ENCODE measurements at regions not wholly inside any gene's neighbourhood (a gene's known extent, or its start where the extent isn't known, plus 50 kb on each side); places are given as distances from the start of the nearest gene placed in this dataset.
A peak's percentile ranks its signal among the peaks of the same experiment; 100 is the strongest.
"Not testable (repeated sequence)": the region's sequence is repeated elsewhere in the genome, so short reads cannot be mapped to it uniquely, and the experiment has no call there.

DNA sequence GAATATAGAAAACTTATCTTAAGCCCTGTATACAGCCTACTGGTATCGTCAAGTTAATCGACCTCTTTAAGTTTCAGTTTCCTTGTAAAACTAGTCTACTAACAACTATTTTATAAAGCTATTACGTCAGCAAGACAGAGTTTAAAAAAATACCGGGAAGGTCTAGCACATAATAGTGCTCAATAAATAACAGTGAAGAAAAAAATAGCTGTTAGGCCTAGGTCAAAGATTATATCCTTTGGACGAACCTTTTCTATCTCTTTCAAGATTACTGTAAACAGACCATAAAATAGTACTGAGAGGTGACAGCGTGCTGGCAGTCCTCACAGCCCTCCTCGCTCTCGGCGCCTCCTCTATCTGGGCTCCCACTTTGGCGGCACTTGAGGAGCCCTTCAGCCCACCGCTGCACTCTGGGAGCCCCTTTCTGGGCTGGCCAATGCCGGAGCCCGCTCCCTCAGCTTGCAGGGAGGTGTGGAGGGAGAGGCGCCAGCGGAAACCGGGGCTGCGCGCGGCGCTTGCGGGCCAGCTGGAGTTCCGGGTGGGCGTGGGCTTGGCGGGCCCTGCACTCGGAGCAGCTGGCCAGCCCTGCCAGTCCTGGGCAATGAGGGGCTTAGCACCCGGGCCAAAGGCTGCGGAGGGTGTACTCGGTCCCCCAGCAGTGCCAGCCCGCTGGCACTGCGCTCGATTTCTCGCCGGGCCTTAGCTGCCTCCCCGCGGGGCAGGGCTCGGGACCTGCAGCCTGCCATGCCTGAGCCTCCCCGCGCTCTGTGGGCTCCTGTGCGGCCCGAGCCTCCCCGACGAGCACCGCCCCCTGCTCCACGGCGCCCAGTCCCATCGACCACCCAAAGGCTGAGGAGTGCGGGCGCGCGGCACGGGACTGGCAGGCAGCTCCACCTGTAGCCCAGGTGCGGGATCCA, 119.1 kb upstream of the HSF2 start:
- DNase-seq (ENCODE audit: low spot score): not testable (repeated sequence)

- no peak for DNase-seq (ENCODE audit: low spot score)
Observed at GRCh38 chr6:122283884-122284283, 115.6 kb upstream of the HSF2 start.

DNA sequence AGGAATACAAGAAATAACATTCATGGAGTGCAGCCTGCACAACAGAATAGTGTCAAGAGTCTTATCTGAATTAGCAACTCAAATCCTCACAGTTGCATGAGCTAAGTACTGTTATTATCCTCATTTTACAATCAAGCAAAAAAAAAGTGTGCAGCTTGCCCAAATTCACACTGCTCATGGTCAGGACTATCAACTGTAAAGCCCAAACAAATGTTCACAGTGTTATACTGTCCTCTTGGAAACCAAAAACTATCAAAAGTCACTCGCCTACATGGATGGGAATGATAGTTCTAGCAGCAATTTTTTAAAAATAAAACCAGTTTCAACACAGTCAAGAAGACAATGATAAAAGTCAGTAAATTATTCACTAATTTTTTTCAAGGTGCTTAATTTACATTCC, 114.6 kb upstream of the HSF2 start:
- DNase-seq (ENCODE audit: low spot score): no peak

DNA sequence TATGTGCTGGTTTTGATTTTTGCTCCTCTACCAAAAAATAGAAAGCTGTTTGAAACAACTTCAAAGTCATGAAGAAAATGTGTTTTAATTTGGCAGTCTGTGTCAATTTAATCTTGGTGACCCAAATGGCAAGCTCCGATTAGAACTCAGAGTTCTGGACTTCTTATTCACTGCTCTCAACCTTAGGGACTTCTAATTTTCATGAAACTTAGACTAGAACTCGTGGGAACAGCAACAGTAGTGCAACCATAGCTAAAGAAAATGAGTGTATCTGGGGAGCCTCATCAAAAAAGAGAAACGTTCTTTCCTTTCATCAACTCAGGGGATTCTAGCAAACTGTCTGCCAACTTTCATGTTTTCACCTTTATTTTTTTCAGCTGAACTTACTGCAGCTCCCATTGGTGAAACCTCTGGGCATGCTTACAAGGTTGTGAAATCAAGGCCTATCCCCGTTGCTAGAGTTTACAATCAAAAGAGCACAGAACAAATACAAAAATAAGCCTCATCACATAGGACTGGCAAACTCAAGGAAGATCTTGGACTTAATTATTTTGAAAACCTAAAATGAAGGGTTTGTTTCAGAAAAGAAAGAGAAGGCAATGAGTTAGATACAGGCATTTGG, 114.0 kb upstream of the HSF2 start:
- no peak for DNase-seq (ENCODE audit: low spot score)

DNA sequence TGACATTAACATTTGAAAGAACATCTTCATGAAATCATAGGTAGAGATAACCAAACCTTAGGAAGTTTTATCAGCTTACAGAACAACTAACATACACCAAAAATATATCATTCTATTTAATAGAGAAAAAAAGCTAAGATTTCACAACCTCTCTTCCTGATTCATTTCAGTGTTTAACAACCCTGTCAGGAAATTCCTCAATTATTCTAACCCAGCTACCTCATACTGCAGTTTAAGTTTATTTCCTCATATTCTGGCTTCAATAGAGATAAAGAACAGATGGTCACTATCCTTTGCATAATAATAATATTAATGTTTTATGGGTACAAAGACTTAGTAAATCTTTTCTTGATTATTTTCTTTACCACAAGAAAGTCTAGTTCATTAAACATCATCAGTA, 112.9 kb upstream of the HSF2 start:
- DNase-seq (ENCODE audit: low spot score): no peak

DNA sequence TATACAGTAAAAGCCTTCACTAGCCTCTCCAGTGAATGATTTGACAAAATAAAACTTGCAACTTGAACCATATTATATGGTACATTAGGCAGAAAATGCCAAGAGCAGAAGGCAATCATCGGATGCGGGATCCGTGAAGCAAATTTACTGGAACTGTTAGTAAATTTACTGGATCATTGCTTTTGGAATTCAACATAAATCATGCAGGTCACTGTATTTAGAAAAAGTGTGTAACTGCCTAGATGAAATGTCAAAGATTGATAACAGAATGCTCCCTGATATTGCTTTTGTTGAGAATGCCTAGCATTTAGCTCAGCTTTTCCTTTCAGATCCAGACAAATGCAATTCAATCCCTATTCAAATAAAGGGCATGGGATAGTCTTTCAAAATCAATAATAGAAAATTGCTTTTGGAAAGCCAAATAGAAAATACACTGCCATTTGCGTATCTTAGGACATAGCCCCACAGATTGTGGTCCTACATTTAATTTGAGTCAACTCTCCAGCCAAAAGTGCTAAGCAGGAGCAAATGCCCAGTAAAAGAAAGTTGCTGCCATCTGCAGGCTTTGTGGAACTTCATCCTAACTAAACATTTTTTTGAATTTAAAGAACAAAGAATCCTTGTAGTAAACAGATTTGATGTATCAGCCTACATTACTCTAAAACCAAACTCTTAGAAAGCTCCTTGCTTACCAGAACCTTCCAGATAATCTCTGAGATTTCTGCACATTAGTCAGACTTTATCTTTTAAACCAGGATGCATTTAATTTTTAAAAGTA, 109.5 kb upstream of the HSF2 start:
- peak; percentile 34 for DNase-seq (ENCODE audit: low spot score)

- no peak for DNase-seq (ENCODE audit: low spot score)
Observed at GRCh38 chr6:122297010-122297409, 102.4 kb upstream of the HSF2 start.

DNA sequence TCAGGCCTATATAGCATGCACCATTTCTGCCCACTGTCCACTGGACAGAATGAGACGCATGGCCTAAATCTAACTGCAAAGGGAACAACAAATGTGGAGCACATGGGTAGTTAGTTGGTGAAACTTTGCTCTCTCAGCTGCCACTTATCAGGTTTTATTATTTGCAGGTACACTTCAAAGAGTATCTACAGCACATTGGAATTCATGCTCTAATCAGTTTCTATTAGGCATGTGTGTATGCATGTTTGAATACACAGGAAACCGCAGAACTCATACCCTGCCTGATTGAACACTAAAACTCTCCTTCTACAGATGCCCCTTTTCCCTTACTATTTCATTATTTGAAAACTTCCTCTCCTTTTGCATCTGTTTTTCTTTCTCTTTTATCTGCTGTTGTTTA, 97.4 kb upstream of the HSF2 start:
- no peak for DNase-seq (ENCODE audit: low spot score)

DNA sequence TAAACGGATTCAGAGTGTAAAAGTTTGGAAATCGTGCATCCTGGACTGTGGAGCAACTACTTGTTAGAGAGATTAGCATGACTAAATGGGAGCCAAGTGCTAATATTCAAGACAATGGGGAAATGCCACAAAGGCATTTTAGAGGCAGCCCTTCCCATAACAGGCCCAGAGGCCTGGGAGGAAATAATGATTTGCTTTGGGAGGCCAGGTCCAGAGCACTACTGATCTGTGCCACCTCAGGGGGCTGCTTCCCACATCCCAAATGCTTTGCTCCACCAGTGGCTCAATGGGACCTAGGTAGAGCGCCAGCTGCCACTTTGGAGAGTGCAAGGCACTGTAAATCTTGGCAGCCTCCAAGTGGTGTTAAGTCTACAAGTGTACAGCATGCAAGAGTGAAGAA, 91.9 kb upstream of the HSF2 start:
- DNase-seq (ENCODE audit: low spot score): no peak

GRCh38 chr6:122308074-122308473, 91.4 kb upstream of the HSF2 start:
- DNase-seq (ENCODE audit: low spot score): no peak

- DNase-seq (ENCODE audit: low spot score): no peak
Observed at GRCh38 chr6:122315842-122316241, 83.6 kb upstream of the HSF2 start.

GRCh38 chr6:122322824-122323223, 76.6 kb upstream of the HSF2 start:
- DNase-seq (ENCODE audit: low spot score): no peak

DNA sequence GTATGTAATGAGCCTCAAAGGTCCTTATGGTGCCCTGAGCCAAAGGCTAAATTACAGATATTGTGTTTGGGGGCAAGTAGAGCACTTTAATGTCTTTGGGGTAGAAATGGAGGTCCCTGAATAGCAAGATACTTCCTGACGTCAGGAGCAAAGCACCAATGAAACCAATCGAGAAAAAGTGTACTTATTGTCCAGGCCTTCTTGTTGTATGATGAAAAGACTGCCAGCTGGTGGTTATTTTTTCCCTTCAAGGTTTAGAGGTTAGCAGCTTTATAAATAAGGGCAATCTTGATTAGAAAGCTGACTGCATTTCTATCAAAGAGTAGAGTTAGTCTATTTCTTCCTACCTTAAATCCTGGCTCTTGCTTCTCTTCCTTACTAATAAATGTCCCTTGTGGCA, 76.1 kb upstream of the HSF2 start:
- no peak for DNase-seq (ENCODE audit: low spot score)

- no peak for DNase-seq (ENCODE audit: low spot score)
Observed at GRCh38 chr6:122330315-122330714, 69.1 kb upstream of the HSF2 start.

DNA sequence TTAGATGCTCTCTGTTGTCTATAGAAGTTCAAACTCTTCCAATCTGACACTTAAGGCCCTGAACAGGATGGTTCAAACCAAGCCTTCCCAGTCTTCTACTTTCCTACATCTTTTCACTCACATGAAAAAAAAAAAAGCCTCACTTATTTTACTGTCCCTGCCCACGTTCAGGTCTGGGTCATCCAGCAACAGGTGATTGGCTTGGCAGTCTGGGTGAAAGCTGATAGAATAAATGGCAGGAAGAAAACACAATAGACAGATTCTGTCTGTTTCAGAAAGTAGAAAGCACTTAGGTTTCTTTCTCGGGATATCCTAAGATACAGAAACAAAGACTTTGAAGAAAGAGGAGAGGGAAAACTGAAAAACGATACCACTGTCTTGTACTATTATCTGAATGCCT, 61.8 kb upstream of the HSF2 start:
- no peak for DNase-seq (ENCODE audit: low spot score)

GRCh38 chr6:122339661-122340060, 59.8 kb upstream of the HSF2 start:
- no peak for DNase-seq (ENCODE audit: low spot score)

DNA sequence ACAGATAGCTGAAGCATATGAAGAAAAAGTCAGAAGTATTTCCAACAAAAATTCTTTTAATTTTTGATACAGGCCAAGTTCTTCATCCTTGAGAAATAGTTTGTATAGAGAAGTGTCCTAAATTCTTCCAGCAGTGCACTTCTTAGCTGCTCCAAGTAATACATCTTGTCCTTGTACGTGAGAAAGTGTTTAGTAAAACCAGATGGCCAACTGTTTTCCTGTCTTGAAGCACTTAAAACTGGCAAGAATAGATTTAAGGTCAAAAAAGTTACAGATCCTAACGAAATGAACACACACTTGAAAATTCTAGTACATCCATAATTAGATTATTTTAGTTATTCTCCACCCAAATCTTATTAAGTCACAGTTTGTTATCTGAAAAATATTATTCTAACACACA, 52.2 kb upstream of the HSF2 start:
- no peak for DNase-seq (ENCODE audit: low spot score)

DNA sequence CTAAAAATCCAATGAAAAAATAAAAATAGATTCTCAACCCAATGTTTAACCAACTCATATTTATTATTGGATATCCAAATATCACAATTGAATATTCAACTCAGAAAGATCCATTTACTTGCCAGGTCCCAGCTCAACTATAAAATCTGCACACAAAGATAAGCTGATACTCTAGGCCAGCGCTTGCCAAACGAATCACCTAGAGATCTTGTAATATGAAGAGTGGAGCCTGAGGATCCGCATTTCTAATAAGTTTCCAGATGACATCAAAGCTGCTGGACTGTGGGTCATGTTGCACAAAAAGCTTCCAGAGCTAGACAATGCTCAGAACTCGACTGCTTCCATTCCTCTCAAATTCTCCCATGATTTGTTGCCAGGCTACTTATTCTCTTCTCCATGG, 51.7 kb upstream of the HSF2 start:
- DNase-seq (ENCODE audit: low spot score): no peak

Measured in RKO (cell line).